ENCODE measurements at regions not wholly inside any gene's neighbourhood (a gene's known extent, or its start where the extent isn't known, plus 50 kb on each side); places are given as distances from the start of the nearest gene placed in this dataset.

DNA sequence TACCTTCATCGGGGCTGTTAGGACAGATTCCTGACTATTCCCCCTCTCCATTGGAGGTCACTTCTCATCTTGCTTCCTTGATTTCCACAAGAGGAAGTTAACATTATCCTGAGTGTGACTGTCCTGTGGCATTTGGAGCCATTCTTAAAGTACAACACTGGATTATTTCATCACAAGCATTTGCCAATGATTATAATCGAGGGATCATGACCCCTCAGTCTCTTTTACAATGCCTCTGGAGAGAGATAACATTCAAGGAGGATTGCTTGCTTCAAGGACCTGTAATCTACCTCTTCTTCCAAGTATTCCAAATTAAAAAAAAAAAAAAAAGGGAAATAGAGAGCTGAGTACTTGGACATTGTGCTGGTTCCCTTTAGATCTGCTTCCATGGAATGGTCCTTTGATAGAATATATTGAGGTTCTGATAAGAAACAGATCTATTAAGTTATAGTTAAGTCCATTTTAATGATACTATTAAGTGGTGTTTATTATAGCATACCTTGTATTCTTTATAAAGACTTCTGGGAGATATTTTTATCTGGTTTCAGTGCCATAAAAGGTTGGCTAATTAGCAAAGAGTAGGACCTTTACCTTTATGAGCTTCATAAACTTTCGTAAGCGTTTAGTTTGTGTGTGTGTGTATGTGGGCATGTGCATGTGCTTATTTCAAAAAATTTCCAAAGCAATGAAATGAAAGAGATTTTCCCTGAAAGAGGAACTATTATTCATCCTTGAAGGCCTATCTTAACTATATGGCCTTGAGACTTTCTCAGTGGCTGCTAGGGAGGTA is 469.1 kb downstream of the DHX35 start:
- DNase-seq: no peak

DNA sequence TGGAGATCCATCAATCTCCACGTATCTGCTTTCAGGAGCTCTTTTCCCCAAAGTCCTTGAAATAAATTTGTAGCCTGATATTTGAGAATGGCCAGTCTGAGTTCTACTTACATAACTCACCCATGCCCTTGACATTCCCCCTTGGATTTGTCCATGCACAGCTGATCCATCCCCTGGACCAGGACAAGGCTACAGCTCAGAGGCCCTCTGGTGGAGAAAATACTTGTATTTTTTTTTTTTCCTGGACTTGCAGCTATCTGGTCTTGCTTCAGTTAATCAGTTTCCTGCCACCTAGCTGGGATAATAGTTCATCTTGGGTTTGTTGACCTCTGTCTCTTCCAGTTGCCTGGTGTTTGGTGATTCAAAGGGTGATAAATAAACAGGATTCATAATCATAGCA is 467.6 kb downstream of the DHX35 start:
- no peak for DNase-seq

DNA sequence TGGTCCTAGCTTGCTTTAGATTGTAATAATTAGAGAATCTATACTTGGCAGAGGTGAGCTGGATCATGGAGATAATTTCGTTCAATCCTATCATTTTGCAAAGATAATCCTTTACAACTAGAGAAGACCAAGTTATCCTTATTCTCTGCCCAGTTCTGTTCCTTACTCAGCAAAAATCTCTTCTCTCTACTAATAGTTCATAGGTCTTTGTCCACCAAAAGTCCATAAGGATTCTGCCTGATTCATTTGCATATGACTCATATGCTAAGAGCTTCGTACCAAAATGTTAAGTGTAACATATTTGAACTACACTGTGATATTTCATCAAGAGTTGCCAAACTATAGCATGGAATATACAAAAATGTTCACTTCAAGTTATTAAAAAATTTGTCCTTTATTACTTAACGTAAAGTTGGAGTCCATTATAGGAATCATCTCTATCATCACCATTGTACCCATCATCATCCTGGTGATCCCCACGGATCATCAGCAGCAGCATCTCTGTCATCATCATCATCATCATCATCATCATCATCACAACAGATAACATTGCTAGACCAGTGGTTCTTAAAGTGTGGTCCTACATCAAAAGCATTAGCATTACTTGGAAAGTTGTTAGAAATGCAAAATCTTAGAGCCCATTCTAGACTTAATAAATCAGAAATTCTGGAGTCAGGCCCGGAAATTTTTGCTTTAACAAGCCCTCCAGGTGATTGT is 463.0 kb downstream of the DHX35 start:
- no peak for DNase-seq

GRCh38 chr20:39421571-39422105 is 459.5 kb downstream of the DHX35 start:
- DNase-seq: no peak

- no peak for DNase-seq
Measured at GRCh38 chr20:39412091-39412490, 449.9 kb downstream of the DHX35 start.

- no peak for DNase-seq
Measured at GRCh38 chr20:39399463-39399862, 437.3 kb downstream of the DHX35 start.

DNA sequence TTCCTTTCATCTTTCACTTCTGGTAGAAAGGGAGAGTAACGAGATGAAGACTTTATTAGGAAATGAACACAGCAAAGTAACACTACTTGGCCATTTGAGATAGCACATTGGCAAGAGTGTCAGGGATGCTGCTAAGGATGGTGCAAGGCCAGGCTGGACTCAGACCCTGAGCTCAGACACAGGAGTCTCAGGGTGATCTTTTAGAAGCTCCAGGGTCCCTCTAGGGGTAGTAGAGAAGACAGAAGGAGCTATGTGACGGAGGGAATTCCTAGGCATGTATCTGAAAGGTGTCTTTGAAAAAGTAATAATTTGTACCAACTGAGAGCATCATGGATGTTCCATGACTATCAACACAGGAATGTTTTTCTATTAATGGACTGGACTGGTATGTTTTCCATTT is 436.5 kb downstream of the DHX35 start:
- DNase-seq: no peak

GRCh38 chr20:39397646-39398045 is 435.5 kb downstream of the DHX35 start:
- DNase-seq: no peak

- no peak for DNase-seq
Measured at GRCh38 chr20:39395478-39396291, 433.5 kb downstream of the DHX35 start.

- DNase-seq: no peak
Measured at GRCh38 chr20:39394461-39394860, 432.3 kb downstream of the DHX35 start.

DNA sequence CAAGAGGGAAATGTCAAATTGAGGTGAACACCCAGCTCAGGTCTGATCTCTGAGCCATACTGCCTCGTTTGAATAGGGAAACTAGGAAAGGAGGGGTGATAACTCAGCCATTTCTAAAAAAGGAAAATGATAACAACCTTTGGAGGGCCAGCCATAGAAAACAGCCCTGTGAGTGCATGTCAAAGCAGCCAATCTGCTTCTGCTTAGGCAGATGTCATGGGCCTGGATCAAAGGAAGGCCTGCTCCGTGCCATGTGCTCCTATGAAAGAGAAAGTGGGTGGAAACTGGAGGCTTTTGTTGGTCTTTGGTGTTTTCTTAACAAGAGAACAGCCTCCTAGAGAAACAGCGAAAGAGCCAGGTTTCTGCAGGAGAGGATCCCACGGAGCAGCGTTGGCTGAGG is 428.0 kb downstream of the DHX35 start:
- DNase-seq: no peak

DNA sequence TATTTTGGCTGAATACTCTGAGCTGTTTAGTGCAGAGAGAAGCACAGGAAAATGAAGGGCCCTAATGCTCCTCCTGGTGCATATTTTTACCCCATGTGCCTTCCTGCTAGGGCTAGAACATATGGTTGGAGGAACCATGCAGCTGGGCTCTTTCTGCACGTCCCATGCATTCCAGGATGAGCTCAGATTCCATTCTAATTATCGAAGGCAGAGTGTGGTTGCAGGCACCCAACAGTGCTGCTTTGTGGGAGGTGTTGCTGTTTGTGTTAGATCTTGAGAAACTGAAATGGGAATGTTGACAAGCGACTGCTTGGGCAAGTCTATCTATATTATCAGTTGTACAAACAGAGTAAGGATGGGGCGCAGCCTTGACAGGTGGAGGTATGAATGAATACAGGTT is 419.5 kb downstream of the DHX35 start:
- no peak for DNase-seq

- no peak for DNase-seq
Measured at GRCh38 chr20:39378776-39379175, 416.6 kb downstream of the DHX35 start.

DNA sequence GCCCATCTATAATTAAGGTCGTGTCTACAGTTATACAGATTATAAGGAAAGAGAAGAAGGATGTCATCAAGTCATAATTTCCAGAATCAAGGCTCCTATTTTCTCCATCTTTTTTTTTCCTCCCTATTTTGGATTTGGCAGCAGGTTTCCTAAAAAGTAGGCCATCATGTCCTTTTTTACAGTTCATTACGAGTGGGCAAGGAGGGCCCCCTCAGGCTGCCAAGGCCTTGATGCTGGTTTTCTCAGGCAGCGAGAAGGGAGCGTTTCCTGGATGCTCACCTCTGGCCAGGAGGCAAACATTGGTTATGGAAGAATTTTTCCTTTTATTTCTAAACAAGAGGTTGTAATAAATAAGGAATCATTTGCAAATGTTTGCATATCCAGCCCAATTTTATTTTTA is 414.6 kb downstream of the DHX35 start:
- no peak for DNase-seq

DNA sequence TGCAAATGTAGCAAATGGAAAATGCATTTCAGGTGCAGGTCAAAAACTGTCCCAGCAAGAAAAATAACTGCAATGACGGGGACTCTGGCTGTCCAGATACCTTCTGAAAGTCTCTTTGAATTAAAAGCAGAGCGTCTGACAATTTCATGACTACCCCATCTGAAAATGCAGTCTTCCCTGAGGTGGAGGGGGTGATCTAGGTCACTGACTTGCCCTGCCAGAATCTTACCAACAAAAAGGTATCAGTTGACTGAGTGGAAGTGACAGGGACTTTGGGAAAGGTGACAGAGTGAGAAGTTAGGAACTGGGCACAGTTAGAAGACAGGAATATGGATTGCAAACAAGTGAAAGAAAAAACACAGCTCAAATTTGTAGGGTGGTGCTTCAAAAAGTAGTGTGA is 402.2 kb downstream of the DHX35 start:
- no peak for DNase-seq

DNA sequence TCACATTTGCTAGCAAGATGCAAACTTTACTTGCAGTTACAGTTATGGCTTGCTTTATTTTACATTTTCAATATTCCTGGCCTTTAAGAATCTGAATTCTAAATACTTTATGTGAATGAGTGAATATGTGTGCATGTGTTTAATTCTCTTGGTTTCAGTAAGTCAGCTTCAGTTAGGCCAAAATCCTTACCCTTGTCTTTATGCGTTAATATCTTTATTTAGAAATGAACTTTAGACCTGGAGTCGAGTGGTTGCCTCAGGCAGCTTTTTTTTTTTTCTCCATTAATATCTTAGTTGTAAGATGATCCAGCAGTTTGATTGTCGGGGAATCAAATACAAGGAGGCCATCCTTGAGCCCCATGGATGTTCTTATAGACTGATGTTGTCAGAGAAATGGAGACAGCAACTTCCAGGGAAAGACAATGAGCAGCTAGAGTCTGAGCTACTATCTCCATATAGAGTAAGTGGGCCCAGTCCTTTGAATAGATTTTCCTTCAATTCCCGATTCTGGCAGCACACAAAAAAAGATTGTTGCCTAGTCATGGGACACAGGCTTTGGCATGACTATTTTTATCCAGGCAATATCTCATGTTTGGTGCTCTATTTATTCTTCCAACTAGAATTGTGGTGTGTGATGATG is 398.0 kb downstream of the DHX35 start:
- no peak for DNase-seq

DNA sequence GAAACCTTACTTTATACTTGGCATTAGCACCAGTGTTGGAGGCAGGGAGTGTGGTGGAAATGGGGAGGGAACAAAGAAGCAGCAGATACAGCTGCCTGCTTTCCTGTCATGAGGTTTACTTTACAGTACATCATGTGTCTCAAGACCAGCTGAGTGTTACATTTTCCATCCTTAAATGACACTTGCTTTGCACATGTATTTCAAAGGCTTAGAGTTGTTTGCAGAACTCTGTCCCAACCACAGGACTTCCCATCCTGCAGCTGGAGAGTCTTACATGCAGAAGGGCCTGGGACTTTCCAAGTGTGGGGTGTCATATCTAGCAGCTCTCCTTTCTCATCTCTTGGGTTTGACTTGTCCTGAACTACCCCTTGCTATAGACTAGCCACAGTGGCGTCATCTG is 395.9 kb downstream of the DHX35 start:
- DNase-seq: no peak

GRCh38 chr20:39356908-39357307 is 394.8 kb downstream of the DHX35 start:
- no peak for DNase-seq

- DNase-seq: no peak
Measured at GRCh38 chr20:39349240-39349639, 387.1 kb downstream of the DHX35 start.

DNA sequence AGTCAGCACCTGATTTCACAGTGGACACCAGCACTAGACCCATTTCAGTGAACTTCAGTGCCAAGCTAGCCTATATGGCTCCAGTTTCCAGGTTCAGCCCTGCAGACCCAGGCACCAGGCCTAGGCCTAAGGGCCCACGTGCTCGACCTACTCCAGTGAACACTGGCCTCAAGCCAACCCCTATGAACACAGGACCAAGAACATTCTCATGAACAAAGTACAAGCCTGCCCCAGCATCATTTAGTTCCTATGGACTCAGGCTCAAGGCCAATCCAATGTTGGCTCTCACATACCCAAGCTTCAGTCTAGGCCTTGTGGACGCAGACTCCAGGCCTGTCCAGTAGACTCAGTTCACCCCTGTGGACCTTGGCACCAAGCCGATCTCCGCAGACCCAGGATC is 385.5 kb downstream of the DHX35 start:
- DNase-seq: no peak

DNA sequence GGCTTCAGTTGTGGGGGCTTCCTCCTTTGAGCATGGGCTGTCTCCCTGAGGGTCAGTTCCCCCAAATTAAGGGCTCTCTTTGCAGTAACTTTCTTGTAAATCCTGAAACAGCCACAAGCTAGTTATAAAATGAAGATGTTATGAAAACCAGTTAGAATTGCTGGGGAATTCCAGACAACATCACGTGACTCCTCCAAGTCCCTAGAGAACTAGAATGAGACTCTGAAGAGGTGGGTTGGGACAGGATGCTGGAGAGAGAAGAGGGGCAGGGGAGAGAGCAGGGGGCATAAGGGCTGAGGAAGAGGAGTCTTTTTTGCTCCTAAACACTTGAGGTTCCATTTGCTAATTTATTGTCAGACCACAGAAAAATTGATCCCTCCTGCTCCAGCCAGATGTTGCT is 380.3 kb downstream of the DHX35 start:
- DNase-seq: no peak

- DNase-seq: no peak
Measured at GRCh38 chr20:39338469-39339376, 376.6 kb downstream of the DHX35 start.
